Stimulated activated CD8-positive, alpha-beta memory T cell treated with anti-CD3 and anti-CD28 coated beads, Interleukin-15, amount 100 ng/mL, for 1 hour (primary cell): ENCODE measurements at regions not wholly inside any gene's neighbourhood (a gene's known extent, or its start where the extent isn't known, plus 50 kb on each side); places are given as distances from the start of the nearest gene placed in this dataset.
"Not testable (repeated sequence)": the region's sequence is repeated elsewhere in the genome, so short reads cannot be mapped to it uniquely, and the experiment has no call there.

ENCODE experiments used
- DNase-seq: peaks from one replicate; pipeline ENCODE4 v3.0.0-alpha.2; 2020; ENCODE audit warnings: low read depth

DNA sequence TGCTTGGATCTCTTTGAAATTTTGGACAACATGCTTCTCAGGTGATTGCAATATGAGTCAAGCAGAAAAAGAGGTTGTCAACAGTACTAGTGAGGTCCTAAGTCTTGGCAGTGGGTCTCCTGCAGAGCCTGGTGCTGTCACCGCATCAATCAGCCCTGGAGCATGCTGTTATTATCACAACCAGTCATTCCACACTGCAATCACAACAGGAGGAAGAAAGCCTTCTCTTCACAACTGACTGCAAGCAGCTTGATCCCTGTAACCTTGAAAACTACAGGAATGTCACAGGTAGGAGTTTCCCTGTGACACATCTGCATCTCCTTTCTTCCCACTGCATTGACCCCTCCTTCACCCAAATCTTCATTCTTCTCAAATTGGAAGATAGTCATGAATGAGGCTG, 451.1 kb upstream of the ATP11B start:
- no peak for DNase-seq

DNA sequence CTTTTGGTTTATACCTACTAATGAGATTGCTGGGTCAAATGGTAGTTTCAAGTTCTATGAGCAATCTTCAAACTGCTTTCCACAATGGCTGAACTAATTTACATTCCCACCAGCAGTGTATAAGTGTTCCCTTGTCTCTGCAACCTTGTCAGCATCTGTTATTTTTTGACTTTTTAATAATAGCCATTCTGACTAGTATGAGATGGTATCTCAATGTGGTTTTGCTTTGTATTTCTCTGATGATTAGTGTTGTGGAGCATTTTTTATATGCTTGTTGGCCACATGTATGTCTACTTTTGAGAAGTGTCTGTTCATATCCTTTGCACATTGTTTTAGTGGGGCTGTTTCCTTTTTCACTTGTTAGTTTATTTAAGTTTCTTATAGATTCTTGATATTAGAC, 449.3 kb upstream of the ATP11B start:
- DNase-seq: not testable (repeated sequence)

DNA sequence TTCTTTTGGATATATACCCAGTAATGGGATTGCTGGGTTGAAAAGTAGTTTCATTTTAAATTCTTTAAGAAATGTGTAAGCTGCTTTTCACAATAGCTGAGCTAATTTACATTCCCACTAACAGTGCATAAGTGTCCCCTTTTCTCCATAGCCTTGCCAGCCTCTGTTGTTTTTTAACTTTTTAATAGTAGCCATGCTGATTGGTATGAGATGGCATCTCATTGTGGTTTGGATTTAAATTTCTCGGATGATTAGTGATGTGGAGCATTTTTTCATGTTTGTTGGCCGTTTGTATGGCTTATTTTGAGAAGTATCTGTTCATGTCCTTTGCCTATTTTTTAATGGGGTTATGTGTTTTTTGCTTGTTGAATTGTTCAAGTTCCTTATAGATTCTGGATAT, 444.3 kb upstream of the ATP11B start:
- no peak for DNase-seq

DNA sequence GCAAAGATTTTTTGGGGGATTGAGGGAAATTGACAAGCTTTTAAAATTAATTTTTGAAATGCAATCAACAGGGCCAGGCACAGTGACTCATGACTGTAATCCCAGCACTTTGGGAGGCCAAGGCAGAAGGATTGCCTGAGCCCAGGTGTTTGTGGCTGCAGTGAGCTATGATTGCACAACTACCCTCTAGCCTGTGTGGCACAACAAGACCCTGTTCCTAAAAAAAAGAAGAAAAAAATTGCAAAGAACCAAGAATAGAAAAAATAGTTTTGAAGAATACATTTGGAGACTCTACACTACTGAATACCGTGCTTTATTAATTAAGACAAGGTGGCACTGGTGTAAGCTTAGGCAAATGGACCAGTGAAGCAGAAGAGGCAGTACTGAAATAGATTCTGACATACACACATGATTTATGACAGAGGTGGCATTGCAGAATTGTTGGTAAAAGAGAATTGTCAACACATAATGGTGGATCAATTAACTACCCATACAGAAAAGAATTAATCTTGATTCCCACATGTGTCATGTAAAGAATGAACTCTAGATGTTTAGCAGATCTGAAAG, 443.3 kb upstream of the ATP11B start:
- DNase-seq: no peak

DNA sequence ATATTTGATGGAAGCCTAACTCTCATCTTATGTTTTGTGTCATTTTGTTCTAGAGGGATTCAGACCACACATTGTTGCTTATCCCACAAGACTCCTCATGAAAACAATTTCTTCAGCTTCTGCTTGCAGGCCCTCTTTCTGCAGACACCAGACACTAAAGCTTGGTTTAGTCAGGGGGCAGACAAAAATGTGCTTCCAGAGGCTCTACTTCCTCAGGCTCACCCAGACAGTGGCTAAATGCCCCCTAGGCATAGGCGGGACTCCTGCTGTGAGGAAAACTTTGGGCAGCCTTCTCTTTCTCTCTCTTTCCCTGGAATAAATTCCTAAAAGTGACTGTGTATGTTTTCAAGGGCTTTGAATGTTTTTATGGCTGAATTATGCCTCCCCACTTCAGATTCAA, 435.4 kb upstream of the ATP11B start:
- no peak for DNase-seq

DNA sequence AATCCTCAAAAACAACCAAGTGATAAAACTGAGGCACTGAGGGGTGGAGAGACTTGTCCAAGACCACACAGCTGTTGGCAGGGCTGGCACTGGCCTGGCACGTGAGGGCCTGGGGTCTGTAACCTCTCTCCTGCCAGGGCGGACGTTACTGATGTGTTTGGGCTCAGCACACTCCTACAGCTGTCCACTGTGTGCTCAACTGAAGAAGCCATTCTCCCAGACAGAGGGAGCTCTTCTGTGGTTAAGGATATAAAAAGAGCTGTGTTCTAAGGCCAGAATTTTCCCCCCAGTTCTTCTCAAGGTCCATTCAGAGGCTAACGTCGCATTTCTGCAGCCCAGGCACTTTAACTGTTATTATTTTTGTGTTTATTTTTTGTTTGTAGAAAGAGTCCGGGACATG, 429.0 kb upstream of the ATP11B start:
- no peak for DNase-seq

DNA sequence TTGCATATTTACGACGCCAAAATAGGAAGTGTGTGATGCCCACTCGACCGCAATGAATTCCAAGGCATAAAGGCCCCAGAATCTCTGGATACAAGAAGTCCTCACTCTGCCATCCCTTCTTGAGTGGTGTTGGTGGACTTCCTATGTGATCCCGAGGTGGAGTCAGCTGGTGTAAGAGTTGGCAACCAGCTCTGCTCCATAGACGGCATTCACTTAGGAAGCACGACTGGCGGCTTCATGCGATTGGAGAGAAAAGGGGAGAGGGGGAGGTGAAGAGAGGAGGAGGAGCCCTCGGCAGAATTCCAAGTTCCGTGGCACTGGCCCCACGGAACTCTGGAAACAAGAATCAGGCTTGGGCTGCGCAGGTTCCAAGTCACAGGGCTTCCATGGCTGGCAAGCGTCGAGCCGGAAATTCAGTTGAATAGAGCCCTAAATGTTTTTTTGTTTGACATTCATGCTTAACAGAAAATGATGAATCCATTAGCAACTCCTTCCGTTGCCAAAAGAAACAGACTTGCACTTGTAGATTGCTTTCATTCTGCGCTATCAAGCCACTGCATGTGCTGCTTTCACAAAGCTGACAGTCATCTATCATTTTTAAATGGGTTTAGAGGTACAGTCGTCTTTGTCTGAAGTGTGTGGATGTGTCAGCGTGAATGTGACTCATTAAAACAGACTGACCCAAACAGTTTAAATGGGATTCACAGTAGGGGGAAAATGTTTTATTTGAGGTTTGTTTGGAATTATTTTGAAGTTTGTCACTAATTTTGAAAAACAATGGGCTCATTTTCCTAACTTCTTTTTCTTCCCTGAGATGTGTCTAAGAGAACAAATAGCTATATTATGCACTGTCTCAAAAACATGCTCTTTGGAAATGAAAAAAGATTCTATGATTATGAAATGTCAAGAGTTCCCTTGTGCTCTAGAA, 428.3 kb upstream of the ATP11B start:
- DNase-seq: no peak

DNA sequence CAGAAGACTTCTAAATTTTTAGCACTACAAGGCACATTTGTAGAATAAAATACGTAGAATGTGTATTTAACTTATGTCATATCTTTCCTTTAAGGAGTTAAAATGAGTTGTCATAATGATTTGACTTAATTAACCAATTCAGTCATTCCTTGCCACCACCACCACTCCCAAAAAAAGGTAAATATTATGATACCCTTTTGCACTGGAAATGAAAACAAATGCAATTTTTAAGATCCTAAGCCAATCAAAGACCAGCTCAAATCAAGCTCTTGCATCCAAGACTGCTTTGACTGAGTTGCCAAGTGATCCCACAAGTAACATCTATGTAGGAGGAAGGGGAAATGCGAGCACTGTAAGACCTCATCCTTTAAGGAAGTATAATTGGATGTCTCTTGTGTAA, 426.6 kb upstream of the ATP11B start:
- no peak for DNase-seq

DNA sequence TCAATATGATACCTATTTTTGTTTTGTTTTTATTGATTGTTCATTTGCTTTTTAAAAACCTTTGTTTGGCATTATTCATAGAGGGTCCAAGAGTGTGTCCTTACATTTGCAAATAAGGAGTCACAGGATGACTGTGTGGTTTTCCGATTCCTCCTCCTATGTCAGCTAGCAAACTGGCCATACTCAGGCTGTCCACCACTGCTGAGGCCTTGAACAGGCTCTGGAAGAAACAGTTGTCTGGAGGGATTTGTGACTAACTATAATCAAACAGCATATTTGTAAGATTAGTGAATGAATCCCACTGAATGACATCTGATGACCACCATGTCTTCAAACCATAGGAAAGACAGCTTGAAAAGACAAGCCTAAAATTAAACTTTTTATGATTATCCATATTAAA, 423.4 kb upstream of the ATP11B start:
- DNase-seq: no peak

DNA sequence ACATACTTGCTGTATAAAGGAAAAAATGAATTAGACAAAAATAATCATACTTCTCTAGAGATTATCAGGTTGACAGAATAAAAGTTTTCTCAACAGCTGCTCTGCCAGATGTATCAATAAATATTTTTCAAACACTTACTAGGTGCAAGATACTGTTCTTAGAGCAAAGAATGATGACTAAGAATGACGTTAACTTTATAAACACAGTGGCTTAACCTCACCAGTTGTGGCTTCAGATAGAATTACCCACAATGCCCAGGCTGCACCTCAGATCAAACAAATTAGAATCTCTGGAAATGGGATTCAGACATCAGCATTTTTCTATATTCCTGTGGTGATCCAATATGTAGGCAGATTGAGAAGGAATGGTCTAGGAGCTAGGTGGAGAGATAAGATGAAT, 422.4 kb upstream of the ATP11B start:
- DNase-seq: no peak

DNA sequence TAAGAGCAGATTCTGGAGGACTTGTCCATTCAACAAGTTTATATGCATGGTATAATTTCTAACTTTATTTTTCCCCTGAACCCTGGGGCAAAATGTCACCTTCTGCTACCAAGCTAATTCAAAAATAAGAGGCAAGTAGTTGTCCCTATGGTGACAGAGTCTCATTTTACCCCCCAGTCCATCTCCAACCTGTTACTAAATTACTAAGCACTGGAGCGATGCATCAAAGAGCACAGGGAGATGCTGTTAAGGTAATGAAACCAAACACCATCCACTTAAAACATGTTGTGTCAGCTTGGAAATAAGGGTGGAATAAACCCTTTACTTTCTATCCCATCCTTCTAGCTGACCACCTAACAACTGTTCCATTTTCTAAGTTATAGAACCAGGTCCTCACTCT, 417.4 kb upstream of the ATP11B start:
- no peak for DNase-seq

DNA sequence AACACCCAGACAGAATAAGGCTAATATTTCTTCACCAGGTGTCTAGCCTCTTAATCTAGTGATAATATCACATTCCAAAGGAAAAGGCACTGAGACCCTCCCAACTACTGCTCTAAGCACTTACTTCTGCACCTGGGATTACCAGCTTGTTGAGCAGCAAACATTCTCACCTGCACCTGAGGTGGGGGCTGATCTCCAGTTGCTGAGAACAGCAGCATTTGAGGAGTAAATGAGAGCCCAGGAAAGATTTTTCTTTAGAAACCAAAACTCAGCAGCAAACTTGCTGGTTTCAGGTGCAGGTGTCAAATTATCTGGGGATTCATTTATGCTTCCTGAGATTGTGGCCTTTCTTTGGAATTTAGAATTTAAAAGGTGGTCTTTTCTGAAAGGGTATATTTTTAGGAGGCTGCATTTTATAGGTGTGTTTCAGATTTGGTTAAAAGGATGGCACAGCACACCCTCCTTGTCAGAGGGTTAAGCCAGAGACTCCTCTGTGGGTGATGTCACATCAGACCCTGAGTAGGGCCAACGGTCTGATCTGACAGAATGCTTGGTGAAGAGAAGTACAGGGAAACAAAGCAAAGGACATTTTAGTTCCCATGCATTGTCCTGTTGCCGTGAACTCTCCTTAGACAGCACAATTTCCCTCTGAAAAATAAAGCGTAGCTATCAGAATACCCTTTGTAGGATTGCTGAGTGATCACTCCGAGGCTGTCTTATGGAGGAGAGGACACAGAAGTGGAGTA, 411.0 kb upstream of the ATP11B start:
- no peak for DNase-seq

DNA sequence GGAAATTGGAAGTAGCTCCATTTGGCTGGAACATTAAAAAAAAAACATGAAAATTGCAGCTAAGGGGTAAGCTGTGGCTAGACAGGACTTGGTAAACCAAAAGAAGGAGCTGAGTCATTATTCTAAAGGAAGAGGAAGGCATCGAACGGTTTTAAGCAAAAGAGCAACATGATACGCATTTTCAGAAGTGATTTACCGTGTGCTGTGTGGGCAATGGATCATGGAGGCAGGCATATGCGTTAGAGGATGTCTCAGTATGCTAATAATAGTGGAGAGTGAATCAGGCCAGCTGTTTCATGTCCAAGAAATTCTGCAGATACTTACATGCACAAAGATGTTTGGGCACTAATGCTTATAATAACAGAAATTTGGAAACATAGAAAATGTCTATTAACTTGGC, 409.1 kb upstream of the ATP11B start:
- DNase-seq: no peak

DNA sequence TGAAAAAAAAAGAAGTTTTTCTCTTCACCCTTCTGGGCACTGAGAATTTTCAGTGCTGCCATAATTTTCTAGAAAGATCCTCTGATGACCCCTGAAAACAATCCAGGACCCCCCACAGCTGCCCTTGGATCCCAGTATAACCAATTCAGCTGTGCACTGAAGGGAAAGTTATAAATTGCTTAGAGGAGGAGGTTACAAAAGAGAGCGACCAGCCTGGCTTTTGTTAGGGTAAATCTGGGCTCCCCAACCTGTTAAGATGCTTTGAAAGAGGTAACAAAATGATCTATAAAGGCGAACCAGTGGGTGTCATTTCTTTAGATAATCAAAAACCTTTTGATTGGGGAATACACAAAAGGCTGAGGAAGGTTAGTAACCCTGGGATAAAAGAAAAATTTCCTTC, 407.9 kb upstream of the ATP11B start:
- DNase-seq: no peak

DNA sequence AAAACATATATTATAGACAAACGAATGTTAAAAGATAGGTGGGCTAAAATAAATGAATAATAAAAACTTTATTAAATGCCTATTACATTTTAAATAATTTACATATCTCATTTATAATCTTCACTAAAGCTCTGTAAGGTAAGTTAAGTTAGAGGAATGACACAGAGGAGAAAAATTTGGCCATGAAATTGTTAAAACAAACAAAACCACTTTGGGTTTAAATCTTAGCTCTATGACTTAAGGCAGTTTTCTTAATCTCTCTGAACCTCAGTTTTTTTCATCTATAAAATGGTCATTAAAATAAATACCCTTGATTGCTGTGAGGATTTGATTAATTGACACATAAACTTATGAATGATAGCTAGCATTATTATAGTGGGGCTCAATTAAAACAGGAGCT, 404.8 kb upstream of the ATP11B start:
- no peak for DNase-seq

DNA sequence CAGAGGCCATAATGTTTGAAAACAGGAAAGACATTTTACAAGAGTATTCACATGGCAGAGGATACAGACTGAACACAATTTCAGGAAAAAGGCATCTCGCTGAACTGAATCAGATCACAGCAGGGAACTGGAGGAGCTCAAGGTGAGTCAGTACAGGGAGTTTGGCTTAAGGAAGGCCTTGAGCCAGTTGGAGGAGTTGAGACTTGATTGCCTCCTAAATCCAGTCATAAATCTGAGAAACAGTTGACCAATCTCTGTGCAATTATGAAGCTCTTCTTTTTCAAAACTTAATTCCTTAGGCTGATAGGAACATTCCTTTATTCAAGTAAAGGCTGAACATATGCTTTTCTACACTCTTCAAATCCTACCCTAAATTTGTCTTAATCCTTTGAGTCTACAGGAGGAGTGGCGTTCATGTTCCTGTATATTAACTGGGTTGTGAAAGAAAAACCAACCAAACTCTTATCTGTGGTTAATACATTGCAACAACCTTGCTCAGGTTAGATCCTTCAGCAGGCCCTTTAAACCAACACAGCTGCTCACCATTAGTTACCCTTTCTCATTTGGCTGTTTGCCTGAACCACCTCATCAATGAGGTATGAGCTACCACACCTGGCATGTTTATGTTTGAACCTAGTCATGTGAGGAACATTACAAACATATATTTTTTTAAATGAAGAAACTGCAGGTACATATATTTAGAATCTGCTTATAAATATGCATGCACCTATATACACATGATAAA, 404.1 kb upstream of the ATP11B start:
- no peak for DNase-seq

DNA sequence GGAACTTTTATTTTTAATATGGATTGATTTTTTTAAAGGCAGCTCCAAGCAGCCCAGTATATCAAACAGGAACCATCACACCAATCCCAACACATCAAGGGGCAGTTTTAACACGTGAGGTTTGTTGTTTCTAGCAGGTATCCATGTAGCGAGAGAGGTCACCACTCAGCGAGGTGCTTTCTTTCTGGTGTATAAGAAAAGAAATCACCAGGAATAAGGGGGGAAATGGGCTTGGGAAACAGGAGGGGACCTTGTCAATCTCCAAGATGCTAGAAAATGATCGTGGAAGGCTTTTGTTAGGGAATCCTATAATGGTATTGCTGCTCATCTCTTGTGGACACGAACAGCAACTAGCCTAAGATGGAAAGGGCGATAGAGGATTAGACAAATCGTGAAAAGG, 402.9 kb upstream of the ATP11B start:
- no peak for DNase-seq

DNA sequence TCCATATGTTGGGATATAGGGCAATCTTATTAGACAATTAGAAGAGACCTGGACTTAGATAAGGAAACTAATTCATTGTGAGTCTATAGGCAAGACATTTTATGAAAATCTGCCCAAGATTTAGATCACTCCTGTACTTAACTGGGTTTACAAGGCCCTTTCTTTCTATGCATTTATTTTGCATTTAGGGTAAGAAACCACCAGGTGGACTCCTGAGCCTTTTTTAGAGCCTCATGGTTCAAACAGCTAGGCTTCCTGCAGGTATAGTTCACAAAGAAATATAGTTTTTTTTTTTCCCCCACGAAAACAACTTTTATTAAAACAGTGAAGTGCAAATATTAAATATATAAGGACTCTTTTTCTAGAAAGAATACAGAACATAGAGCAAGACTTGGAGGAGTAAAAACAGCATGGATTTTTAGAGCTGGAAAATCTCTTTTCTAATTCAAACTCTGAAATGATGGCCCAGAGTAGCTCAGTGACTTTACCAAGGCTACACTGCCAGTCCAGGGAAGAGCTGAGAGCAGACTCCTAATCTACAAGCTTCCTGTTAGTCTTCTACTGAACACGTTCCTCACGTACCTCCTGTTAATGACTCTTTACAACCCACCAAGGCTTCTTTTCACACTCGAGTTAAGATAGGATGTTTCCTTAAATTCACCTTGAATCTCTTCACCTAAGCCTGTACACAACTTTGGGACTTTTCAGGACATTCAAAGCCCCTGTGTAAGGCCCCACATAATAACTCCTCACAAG, 400.9 kb upstream of the ATP11B start:
- no peak for DNase-seq

DNA sequence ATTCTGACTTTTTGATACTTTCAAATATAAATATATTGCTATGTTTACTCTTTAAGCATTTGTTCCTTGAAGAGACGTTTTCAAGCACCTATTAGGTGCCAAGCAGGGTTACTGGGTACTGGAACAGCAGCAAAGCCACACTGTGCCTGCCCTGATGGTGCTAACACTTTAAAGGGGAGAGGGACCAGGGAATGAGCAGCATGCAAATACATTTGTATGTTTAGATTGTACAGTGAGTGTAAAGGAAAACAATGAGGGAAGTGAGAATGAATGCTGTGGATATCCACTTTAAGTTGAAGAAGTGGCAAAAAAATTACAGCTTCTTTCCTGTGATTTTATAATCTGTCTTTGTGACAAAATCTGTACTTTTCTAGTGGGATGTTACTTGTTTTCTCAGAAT, 400.2 kb upstream of the ATP11B start:
- no peak for DNase-seq

DNA sequence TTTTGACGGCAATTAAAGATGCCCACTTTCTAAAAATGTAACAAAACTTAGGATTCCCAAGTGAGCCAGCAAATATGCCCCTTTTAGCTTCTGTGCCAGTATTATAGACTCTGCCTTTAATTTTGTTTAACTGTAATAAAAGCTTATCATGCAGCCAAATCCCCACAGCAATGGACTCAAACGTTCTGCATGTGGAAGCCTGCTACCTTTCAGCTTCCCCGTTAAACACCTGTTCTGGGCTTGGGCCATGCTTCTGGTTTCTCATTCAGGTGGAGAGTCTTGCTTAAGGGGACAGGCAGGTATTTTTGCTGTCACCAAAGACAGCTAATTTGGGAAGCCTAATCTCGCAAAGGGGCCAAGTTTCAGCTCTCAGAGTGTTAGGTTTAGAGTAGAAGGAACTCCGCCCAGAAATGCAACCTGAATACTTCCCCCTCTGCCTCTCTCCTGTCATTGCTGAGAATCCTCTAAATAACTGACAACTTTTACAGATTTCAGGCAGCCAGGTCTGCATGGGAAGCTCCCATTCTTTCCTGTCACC, 399.4 kb upstream of the ATP11B start:
- no peak for DNase-seq

DNA sequence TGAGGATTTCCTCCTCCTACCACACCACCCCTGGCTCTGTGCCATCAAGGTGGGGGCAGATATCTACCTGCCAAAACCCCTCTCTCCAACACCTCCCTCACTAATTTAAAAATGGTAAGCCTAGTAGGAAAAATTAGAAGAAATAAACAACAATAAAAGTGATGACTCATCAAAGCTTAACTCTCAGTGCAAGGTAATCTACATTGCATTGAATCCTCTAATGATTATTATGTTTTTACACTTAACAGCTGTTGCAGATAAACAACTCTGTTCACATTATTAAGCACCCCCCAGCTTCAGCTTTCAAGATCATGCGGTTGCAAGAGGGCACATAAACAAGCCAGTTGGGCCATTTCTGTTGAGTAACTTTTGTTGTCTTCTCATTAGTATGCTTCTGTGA, 396.1 kb upstream of the ATP11B start:
- no peak for DNase-seq
